ENCODE measurements at regions not wholly inside any gene's neighbourhood (a gene's known extent, or its start where the extent isn't known, plus 50 kb on each side); places are given as distances from the start of the nearest gene placed in this dataset.
"Not testable (repeated sequence)": the region's sequence is repeated elsewhere in the genome, so short reads cannot be mapped to it uniquely, and the experiment has no call there.

- not testable (repeated sequence) for DNase-seq
Measured at GRCh38 chr20:1742049-1742434, 84.5 kb upstream of the SIRPG start.

- peak; percentile 84 for DNase-seq
Measured at GRCh38 chr20:1741309-1742048, 83.9 kb upstream of the SIRPG start.

DNA sequence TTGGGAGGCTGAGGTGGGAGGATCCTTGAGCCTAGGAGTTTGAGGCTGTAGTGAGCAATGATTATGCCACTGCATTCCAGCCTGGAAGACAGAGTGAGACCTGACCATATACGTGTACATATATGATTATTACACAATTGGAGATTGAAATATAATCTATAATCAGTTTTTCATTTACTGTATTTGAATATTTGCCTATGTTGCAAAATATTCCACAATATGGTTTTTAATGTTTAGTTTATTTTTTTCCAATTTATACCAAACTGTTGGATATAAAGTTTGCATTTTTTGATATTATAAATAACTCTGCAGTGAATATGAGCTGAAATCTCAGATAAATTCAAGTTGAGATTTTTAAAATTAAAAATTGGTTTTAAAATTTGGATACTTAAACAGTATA, 79.6 kb upstream of the SIRPG start:
- DNase-seq = no peak

DNA sequence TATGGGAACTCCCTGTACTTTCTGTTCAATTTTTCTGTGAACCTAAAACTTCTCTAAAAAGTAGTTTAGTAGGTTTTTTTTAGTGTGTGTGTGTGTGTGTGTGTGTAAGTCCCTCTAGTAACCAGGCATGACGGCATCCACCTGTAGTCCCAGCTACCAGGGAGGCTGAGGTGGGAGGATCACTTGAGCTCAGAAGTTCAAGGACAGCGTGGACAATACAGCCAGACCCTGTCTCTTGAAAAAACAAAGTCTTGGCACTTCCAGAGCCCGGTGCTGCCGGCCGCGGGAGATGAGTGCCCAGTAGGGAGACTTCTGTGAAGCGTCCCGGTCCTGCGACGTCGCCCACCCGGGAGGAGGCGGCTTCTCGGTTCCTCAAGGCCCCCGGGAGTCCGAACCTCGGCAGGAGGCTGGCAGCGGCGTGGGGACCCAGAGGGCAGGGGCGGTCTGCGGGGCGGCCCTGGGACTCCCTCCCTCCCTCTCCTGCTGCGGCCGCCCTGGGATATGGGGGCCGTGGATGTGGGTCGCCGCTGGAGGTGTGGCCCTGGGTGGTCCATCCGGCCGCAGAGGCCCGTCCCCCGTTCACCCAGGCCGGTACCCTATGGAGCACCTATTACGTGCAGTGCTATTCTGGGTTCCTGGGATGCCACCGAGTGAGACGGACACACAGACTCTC, 78.0 kb upstream of the SIRPG start:
- DNase-seq = no peak

DNA sequence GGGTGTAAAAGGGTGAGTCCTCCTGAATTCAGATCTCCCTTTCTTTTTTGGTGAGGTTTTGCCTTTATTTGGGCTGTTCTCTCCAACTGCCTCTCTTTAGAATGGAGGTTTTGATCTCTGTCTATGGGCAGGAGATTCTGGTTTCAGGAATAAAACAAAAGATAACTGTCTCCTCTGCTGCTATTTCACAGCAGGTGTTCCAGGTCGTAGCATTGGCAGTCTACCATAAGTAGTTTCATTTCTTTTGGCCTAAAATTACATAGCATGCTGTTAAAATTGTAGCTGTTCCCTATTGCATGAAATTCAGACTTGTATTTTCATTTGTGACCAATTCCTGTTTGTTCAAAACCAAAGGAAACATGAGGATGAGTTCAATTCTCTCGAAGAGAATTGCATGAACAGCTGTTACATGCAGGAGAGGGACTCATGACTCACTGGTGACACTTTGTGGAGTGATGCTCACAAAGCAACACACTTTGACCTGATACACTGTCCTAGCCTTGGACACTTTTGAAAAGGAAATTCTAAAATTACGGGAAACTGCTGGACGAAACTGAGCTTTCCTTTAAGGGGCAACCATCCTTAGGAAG, 76.8 kb upstream of the SIRPG start:
- DNase-seq = peak; percentile 62

DNA sequence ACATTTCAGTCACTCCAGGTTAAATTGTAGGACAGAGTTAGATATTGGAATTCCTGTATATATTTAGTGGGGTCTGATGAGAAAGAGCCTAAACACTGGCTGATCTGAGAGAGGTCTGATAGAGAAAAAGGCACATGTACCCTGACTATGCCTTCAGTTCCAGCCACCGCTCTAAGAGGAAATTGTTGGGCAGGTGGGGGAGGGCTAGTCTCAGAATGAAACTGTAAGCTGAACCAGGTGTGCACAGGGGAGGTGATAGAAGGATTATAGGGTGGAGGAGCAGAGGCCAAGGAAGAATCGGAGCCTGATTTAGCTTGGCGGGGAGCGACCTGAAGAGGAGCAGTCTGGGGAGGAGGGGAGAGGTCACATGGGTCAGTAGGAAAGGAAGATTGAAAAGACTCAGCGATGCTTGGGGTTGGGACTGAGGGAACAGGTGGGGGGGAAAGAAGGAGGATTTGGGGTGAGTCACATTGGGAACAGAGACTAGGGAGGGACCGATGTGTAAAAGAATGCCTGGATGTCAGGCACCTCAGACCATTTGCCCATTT, 74.3 kb upstream of the SIRPG start:
- DNase-seq = not testable (repeated sequence)

DNA sequence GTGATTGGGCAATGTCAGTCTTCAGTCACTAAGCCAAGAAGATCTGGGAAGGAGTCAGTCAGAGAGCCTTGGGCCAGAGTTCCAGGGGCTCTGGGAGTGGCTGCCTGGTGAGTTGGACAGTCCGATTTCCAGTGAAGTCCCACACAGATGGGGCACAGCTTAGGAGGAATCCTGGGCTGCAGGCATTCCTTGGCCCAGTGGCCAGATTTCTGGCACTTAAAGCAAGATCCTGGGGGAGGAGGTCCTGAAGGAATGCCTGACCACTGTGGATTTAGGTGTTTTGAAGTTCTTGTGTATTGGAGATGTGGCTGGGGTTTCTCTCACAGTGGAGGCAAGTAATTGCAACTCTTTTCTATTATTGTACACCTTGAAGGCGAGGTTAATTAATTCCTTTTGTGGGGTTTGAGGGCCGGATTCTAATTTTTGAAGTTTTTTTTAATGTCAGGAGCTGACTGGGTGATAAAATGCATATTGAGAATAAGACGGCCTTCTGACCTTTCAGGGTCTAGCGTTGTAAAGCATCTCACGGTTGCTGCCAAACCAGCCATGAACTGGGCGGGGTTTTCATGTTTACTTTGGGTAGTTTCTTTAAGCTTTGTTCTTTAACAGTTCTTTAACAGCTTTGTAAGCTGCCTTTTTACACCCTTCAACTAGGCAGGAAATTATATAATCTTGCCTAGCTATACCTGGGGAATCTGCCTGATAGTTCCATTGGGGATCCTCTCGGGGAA, 73.6 kb upstream of the SIRPG start:
- DNase-seq = not testable (repeated sequence)

DNA sequence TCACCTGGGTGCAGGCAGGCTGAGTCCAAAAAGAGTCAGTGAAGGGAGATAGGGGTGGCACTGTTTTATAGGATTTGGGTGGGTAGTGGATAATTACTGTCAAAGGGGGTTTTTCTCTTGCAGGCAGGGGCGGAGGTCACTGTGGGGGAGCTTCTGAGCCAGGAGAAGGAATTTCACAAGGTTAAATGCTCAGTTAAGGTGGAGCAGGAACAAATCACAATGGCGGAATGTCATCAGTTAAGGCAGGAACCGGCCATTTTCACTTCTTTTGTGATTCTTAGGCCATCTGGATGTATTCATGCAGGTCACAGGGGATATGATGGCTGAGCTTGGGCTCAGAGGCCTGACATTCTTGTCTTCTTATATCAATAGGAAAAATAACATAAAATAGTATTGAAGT, 69.7 kb upstream of the SIRPG start:
- DNase-seq = not testable (repeated sequence)

- DNase-seq = no peak
Measured at GRCh38 chr20:1724901-1725300, 67.3 kb upstream of the SIRPG start.

- no peak for DNase-seq
Measured at GRCh38 chr20:1722513-1723050, 65.0 kb upstream of the SIRPG start.

DNA sequence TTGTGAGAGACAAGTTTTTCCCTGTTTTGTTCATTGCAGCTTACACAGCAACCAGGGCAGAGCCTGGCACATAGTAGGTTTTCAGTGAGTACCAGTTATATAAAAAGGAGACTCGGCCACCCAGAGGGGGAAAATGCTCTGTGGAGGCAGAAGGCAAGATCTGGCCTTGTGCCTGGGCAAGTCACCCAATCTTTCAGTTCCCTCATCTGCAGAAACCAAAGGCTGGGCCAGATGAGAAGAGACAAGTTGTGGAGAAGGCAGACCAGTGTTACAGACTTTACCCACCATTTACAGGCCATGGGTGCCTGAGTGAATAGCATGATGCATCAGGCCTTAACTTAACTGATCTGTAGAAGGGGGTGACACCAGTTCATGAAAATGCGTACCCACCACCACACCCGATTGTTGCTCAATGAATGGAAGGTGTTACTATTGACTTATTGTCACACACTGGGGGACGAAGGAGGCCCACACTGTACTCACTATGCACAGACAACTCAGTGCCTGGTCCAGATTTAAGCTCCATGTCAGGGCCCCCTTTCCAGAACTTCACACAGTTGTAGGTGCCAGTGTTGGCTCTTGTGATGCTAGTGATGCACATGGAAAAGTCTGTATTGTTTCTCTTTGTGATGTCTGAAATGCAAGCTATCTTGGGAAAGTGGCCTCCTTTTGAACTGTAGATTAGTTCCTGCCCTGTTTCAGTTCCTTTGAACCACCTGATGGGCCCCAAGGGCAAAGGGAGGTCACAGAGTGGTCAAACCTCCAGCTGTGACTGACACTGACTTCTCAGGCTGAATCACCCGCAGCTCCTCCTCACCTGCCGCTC, 64.3 kb upstream of the SIRPG start:
- no peak for DNase-seq

DNA sequence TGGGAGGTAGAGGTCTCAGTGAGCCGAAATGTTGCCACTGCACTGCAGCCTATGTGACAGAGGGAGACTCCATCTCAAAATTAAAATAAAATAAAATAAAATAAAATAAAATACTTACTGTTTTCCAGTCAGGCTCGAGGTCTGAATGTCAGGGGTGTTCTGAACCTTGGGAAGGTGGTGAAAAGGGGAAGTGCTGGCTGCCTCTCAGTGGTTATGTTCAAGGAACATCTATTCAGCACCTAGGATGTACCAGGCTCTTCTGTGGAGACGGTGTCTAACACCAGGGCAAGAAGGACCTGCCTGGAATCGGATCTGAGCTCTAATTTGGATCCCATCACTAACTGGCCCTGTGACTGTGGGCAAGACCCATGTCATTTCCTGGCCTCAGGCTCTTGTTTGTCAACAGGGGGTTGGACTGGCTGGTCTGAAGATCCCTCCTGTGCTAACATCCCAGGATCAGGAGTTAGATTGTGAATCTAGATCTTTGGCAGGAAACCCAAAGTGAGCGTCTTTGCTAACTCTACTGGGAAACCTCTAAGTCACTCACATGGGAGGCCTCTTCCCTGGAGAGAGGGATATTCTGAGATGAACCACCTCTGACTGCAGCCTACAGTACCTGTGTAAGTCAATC, 63.4 kb upstream of the SIRPG start:
- DNase-seq = no peak

GRCh38 chr20:1720226-1720625, 62.6 kb upstream of the SIRPG start:
- DNase-seq = no peak

DNA sequence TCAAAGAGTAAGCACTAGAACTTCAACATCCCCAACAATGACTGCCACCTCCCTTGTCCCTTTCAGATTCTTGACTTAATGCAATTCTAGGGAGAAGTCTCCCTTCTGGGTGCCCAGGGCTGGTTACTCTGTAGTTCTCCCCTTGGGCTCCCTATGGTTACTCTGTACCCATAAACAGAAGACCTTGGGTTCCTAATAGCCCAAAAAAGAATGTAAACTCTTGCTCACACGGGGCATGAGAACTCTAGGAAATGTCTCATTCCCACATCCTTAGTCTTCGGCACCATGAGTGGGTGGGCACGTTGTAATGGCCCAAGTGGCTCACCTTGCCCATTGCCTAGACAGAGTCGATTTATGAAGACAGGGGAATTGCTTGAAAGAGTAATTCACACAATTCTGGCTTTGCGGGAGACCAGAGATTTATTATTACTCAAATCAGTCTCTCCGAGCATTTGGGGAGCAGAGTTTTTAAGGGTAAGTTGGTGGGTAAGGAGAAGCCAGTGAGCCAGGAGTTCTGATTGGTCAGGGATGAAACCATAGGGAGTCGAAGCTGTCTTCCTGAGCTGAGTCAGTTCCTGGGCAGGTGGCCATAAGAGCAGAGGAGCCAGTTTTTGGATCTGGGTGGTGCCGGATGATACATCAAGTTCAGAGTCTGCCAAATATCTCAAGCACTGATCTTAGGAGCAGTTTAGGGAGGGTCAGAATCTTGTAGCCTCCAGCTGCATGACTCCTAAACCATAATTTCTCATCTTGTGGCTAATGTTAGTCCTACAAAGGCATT, 61.2 kb upstream of the SIRPG start:
- no peak for DNase-seq

- DNase-seq = no peak
Measured at GRCh38 chr20:1712634-1713624, 55.4 kb upstream of the SIRPG start.

DNA sequence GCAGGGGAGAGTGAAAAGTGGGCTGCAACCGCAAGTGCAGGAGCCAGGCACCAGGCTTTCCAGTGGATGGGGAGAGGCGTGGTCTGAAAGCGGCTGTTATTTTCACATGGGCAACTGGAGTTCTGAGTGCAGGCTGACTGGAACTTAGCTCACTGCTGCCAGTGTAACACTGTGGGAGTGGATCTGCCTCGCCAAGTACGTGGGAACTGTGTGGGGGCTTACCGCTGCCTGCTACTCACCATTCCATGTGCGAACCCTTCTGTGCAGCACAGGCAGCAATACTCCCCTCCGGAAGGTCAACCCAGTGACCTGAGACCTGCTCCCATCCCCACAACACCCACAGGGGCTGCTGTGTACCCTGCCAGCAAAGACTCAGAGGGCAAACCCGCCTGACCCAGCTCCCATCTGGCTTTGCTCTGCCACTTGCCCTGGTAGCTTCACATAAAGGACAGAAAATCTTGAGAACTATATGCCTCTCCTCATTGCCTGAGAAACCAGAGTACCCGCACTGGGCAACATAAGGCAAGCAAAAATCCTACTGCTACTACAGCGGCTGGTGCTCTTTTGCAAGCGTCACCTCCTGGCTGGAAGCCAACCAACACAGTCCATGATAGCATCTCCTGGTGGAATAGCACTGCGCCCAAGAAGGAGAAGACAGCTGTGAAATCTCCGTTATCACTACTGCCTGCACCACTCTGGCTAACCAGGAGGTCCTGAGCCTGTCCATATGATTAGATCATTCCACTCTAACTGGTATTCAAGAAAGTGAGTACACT, 54.4 kb upstream of the SIRPG start:
- DNase-seq = no peak

DNA sequence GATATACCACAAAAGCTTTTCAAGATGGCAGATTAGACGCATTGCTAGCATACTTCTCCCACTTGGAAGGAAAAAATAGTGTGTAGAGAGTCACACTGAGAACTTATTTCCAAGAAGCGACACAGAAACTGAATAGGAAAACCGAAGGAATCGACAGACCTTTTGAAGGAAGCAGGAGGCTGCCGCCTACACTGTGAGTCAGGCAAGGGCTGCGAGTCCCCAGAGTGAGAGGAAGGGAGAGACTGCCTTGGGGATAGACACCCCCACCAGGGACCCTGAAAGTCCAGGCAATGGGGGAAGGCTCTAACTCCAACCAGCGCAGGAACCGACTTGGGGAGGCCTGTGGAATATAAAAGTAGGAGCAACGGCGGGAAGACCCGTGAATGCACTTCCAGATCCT, 53.7 kb upstream of the SIRPG start:
- no peak for DNase-seq

DNA sequence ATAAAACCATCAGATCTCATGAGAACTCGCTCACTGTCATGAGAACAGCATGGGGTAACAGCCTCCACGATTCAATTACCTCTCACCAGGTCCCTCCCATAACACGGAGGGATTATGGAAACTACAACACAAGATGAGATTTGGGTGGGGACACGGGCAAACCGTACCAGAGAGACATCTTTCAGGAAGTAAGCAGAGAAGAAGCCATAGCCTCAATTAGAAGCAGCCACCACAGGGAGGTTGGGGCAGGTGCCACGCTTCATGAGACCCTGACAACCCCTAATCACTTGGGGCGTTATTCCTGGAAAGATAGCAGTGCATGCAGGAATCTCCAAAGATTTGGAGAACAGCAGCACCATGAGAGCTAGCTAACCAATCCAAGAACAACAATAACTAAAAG, 52.9 kb upstream of the SIRPG start:
- DNase-seq = no peak

Data from suppressor macrophage treated with lipopolysaccharide for 4 hours (primary cell).